H1 (cell line): ENCODE measurements at regions not wholly inside any gene's neighbourhood (a gene's known extent, or its start where the extent isn't known, plus 50 kb on each side); places are given as distances from the start of the nearest gene placed in this dataset.

Source experiments
- CTCF ChIA-PET: fragments of 300-600 bp; sonication (Branson Sonifier 250); formaldehyde crosslinking; loops from one replicate; lab custom pipeline; 2021; ENCODE audit not compliant: partially characterized antibody; lab: Charles Lee
- POLR2A ChIA-PET: fragments of 300-600 bp; sonication (Branson Sonifier 250); formaldehyde crosslinking; loops from one replicate; lab custom pipeline; 2021; ENCODE audit warnings: inconsistent platforms; ENCODE audit not compliant: partially characterized antibody; lab: Charles Lee
- DNase-seq, 2 experiments: peaks; one replicate each; pipeline versions ENCODE4 v3.0.0 to v3.0.0-alpha.2; 2010 to 2022; ENCODE audit warnings: low spot score in 2 of 2, low read depth in 1 of 2, mixed read lengths in 1 of 2
- FAIRE-seq: peaks from 2 replicates; lab custom pipeline; 2011; peaks lifted over from hg19 to GRCh38; lab: Jason Lieb, UNC
- H2AFZ ChIP-seq: 2 replicates; pipeline ENCODE4 v1.8.1; 2012; ENCODE audit warnings: low read length, inconsistent platforms
- H2AK5ac ChIP-seq: 2 replicates; pipeline ENCODE4 v1.6.1; 2013; ENCODE audit warnings: low read depth, low read length
- H2BK120ac ChIP-seq: replicated peaks from 2 replicates; pipeline ENCODE3; 2013; ENCODE audit warnings: low read depth, low read length, inconsistent platforms
- H2BK12ac ChIP-seq: 2 replicates; pipeline ENCODE4 v1.6.1; 2013; ENCODE audit warnings: low read depth, low read length
- H2BK15ac ChIP-seq: 2 replicates; pipeline ENCODE4 v1.6.1; 2013; ENCODE audit warnings: low read length
- H2BK20ac ChIP-seq: 2 replicates; pipeline ENCODE4 v1.6.1; 2013; ENCODE audit warnings: low read length
- H2BK5ac ChIP-seq: 2 replicates; pipeline ENCODE4 v1.6.1; 2013; ENCODE audit warnings: low read depth, low read length
- H3K14ac ChIP-seq: 2 replicates; pipeline ENCODE4 v1.6.1; 2013; ENCODE audit warnings: inconsistent platforms; ENCODE audit not compliant: insufficient read length
- H3K18ac ChIP-seq: 2 replicates; pipeline ENCODE4 v1.6.1; 2013; ENCODE audit warnings: low read length; ENCODE audit errors: extremely low read depth
- H3K23ac ChIP-seq: 2 replicates; pipeline ENCODE4 v1.6.1; 2013; ENCODE audit warnings: inconsistent platforms; ENCODE audit not compliant: insufficient read length
- H3K23me2 ChIP-seq: 2 replicates; pipeline ENCODE4 v1.6.1; 2013; ENCODE audit warnings: low read depth, low read length
- H3K27ac ChIP-seq: 2 replicates; pipeline ENCODE4 v1.6.1; 2011; ENCODE audit warnings: low read depth, low read length, inconsistent platforms
- H3K27me3 ChIP-seq, 4 experiments: replicated peaks in 1 of 4; 1 replicate in 1 of 4; 2 replicates in 3 of 4; pipeline versions ENCODE4 v1.6.1 to v1.8.1; 2011 to 2013; ENCODE audit warnings: low read length in 3 of 4, mild to moderate bottlenecking in 3 of 4, inconsistent platforms in 2 of 4, mixed read lengths in 2 of 4, moderate library complexity in 1 of 4; ENCODE audit not compliant: control insufficient read depth in 3 of 4, insufficient read depth in 3 of 4; ENCODE audit errors: extremely low read depth in 1 of 4
- H3K36me3 ChIP-seq, 4 experiments: 2 replicates each; pipeline versions ENCODE4 v1.6.1 to v1.8.1; 2011 to 2013; ENCODE audit warnings: mild to moderate bottlenecking in 4 of 4, low read length in 3 of 4, moderate library complexity in 2 of 4, control low read depth in 1 of 4, inconsistent platforms in 1 of 4; ENCODE audit not compliant: insufficient read depth in 4 of 4, control insufficient read depth in 2 of 4
- H3K4ac ChIP-seq: replicated peaks from 2 replicates; pipeline ENCODE3; 2013; ENCODE audit warnings: low read length, low read depth, mixed read lengths, inconsistent platforms; ENCODE audit not compliant: insufficient read length
- H3K4me1 ChIP-seq, 4 experiments: replicated peaks in 1 of 4; 1 replicate in 1 of 4; 2 replicates in 3 of 4; pipeline versions ENCODE4 v1.6.1 to v1.8.1; 2011 to 2013; ENCODE audit warnings: low read length in 3 of 4, inconsistent platforms in 2 of 4, mixed read lengths in 1 of 4; ENCODE audit not compliant: insufficient read depth in 4 of 4, control insufficient read depth in 3 of 4
- H3K4me2 ChIP-seq, 2 experiments: 2 replicates each; pipeline versions ENCODE4 v1.6.1 to v1.8.1; 2011 to 2013; ENCODE audit warnings: low read depth in 2 of 2, low read length in 2 of 2, control low read depth in 1 of 2, inconsistent platforms in 1 of 2, mild to moderate bottlenecking in 1 of 2; ENCODE audit not compliant: insufficient read depth in 1 of 2
- H3K4me3 ChIP-seq, 4 experiments: fragments of 200-600, 300-600 bp in 1 of 4; sonication (generic), shearing (Covaris generic), sonication (Bioruptor Twin) in 1 of 4; 2 replicates each; pipeline versions ENCODE4 v1.5.1 to v1.8.1; 2011 to 2016; ENCODE audit warnings: low read length in 4 of 4, low read depth in 3 of 4, control low read depth in 2 of 4, inconsistent platforms in 2 of 4, mild to moderate bottlenecking in 2 of 4, mixed read lengths in 1 of 4, moderate library complexity in 1 of 4; ENCODE audit not compliant: insufficient read depth in 2 of 4; ENCODE audit errors: extremely low read depth in 1 of 4
- H3K56ac ChIP-seq: replicated peaks from 2 replicates; pipeline ENCODE3; 2013; ENCODE audit warnings: low read depth, mild to moderate bottlenecking, mixed read lengths, low read length, inconsistent platforms; ENCODE audit not compliant: insufficient read length
- H3K79me1 ChIP-seq: 2 replicates; pipeline ENCODE4 v1.6.1; 2013; ENCODE audit warnings: low read depth, low read length, control low read depth
- H3K79me2 ChIP-seq, 2 experiments: 2 replicates each; pipeline versions ENCODE4 v1.6.1 to v1.8.1; 2012 to 2013; ENCODE audit warnings: low read length in 2 of 2, mild to moderate bottlenecking in 2 of 2, inconsistent platforms in 1 of 2; ENCODE audit not compliant: insufficient read depth in 2 of 2, control insufficient read depth in 1 of 2
- H3K9ac ChIP-seq, 4 experiments: replicated peaks in 1 of 4; 1 replicate in 1 of 4; 2 replicates in 3 of 4; pipeline versions ENCODE4 v1.6.1 to v1.8.1; 2011 to 2013; ENCODE audit warnings: low read depth in 3 of 4, low read length in 3 of 4, control low read depth in 2 of 4, mild to moderate bottlenecking in 2 of 4, moderate library complexity in 2 of 4, inconsistent platforms in 1 of 4; ENCODE audit errors: extremely low read depth in 1 of 4
- H3K9me3 ChIP-seq, 2 experiments: 2 replicates each; pipeline versions ENCODE4 v1.6.1 to v1.8.1; 2012 to 2013; ENCODE audit warnings: mild to moderate bottlenecking in 2 of 2, moderate library complexity in 2 of 2, control low read depth in 1 of 2, inconsistent platforms in 1 of 2, low read depth in 1 of 2, low read length in 1 of 2, mixed read lengths in 1 of 2; ENCODE audit not compliant: insufficient read depth in 2 of 2
- H4K20me1 ChIP-seq, 2 experiments: replicated peaks in 1 of 2; 2 replicates each; pipeline versions ENCODE3 to v1.8.1; 2011 to 2013; ENCODE audit warnings: inconsistent platforms in 2 of 2, low read length in 2 of 2, mild to moderate bottlenecking in 1 of 2; ENCODE audit not compliant: insufficient read depth in 2 of 2, control insufficient read depth in 1 of 2
- H4K5ac ChIP-seq: 2 replicates; pipeline ENCODE4 v1.6.1; 2013; ENCODE audit warnings: low read length, low read depth, mixed read lengths, inconsistent platforms; ENCODE audit not compliant: insufficient read length
- H4K8ac ChIP-seq: 2 replicates; pipeline ENCODE4 v1.8.0; 2013; ENCODE audit warnings: mild to moderate bottlenecking, moderate library complexity, low read length, inconsistent platforms; ENCODE audit not compliant: insufficient read depth; ENCODE audit errors: extremely low read depth
- H4K91ac ChIP-seq: replicated peaks from 2 replicates; pipeline ENCODE3; 2013; ENCODE audit warnings: low read length, mixed read lengths, inconsistent platforms; ENCODE audit not compliant: insufficient read length
- ASH2L ChIP-seq: fragments of 200-600, 300-600 bp; sonication (generic); IDR thresholded peaks from one replicate; pipeline ENCODE4 v1.7.1; 2017; ENCODE audit warnings: low read length
- BRCA1 ChIP-seq: IDR thresholded peaks from 2 replicates; pipeline ENCODE4 v1.6.1; 2012; ENCODE audit warnings: low read depth, low read length, improper control_type of control experiment
- CBX8 ChIP-seq: fragments of 300-800, 300-1000 bp; sonication (generic); IDR thresholded peaks from 2 replicates; pipeline ENCODE4 v1.7.1; 2016; ENCODE audit warnings: low read depth, low read length, borderline replicate concordance
- HDAC2 ChIP-seq, 2 experiments: fragments of 300-600 bp in 1 of 2; sonication (generic) in 1 of 2; IDR thresholded peaks; 2 replicates each; pipeline ENCODE4 v1.6.1; 2011 to 2012; ENCODE audit warnings: low read depth in 2 of 2, low read length in 2 of 2, mild to moderate bottlenecking in 2 of 2, moderate library complexity in 2 of 2, borderline replicate concordance in 1 of 2, inconsistent platforms in 1 of 2
- HDAC6 ChIP-seq: IDR thresholded peaks from one replicate; pipeline ENCODE4 v1.7.1; 2012; ENCODE audit warnings: low read depth, mild to moderate bottlenecking, inconsistent platforms, low read length, moderate library complexity
- MAFK ChIP-seq: IDR thresholded peaks from 2 replicates; pipeline ENCODE4 v1.6.1; 2012; ENCODE audit warnings: low read depth, mild to moderate bottlenecking, improper control_type of control experiment, low read length
- NRF1 ChIP-seq: IDR thresholded peaks from 2 replicates; pipeline ENCODE4 v1.6.1; 2011; ENCODE audit warnings: mild to moderate bottlenecking, low read depth, low read length, improper control_type of control experiment
- POLR2AphosphoS5 ChIP-seq: IDR thresholded peaks from 2 replicates; pipeline ENCODE4 v1.6.1; 2011; ENCODE audit warnings: low read depth, low read length
- SIRT6 ChIP-seq: IDR thresholded peaks from one replicate; pipeline ENCODE4 v1.7.1; 2012; ENCODE audit warnings: low read length, inconsistent platforms
- SP2 ChIP-seq: IDR thresholded peaks from 2 replicates; pipeline ENCODE4 v1.6.1; 2012; ENCODE audit warnings: mild to moderate bottlenecking, low read length, inconsistent platforms
- SUZ12 ChIP-seq: fragments of 200-600 bp; sonication (generic); IDR thresholded peaks from 2 replicates; pipeline ENCODE4 v1.6.1; 2012; ENCODE audit warnings: mild to moderate bottlenecking, inconsistent platforms, low read length, moderate library complexity, mixed read lengths
- TAF1 ChIP-seq: IDR thresholded peaks from 2 replicates; pipeline ENCODE4 v1.6.1; 2011; ENCODE audit warnings: mild to moderate bottlenecking, low read depth, low read length
- WGBS, 2 experiments: shearing (Covaris generic) in 1 of 2; methylation state at CpG; one replicate each; pipeline versions ENCODE4 v1.1.6 to v1.1.7; 2013 to 2015; ENCODE audit warnings: low lambda C conversion rate in 2 of 2, mixed read lengths in 2 of 2, inconsistent platforms in 1 of 2, low coverage in 1 of 2, missing lambda C conversion rate in 1 of 2; ENCODE audit not compliant: insufficient replicate concordance in 2 of 2, insufficient coverage in 1 of 2, insufficient read length in 1 of 2; ENCODE audit errors: extremely low coverage in 1 of 2, missing lambda C conversion rate in 1 of 2; 5-methylcytosine and 5-hydroxymethylcytosine counted together

GRCh38 chr4:108446556-108446955, 173.8 kb upstream of the RPL34 start:
- H3K23me2 ChIP-seq: no peaks in the 10 kb centered on the region
- no peak overlapping the region for H3K4ac ChIP-seq
- ChIA-PET CTCF (no interaction called here), POLR2A (no interaction called here)
- H4K5ac ChIP-seq: no peak overlapping the region
- H2BK5ac ChIP-seq: no peak overlapping the region
- H3K14ac ChIP-seq: no peak overlapping the region
- 74% methylated on average over 7 of the region's 7 CpGs; no CpG with 5 or more reads in 1 of the 2 experiments for WGBS, 2 experiments
- H2BK12ac ChIP-seq: no peak overlapping the region
- no peaks in the 10 kb centered on the region for H3K36me3 ChIP-seq
- H3K23ac ChIP-seq: no peak overlapping the region
- H4K8ac ChIP-seq: no peak overlapping the region
- no peak overlapping the region for H3K4me3 ChIP-seq
- no peaks in the 10 kb centered on the region for H3K9me3 ChIP-seq
- H3K79me1 ChIP-seq: no peaks in the 10 kb centered on the region
- no peaks in the 10 kb centered on the region for H3K79me2 ChIP-seq
- FAIRE-seq: no peak
- H3K27me3 ChIP-seq: no peaks in the 10 kb centered on the region
- H2BK120ac ChIP-seq: no peak overlapping the region
- no peaks in the 10 kb centered on the region for H4K20me1 ChIP-seq
- H3K27ac ChIP-seq: no peak overlapping the region
- no peak overlapping the region for H2BK15ac ChIP-seq
- TF ChIP-seq HDAC6 (no peak), POLR2AphosphoS5 (no peak), MAFK (no peak), TAF1 (no peak), SP2 (no peak), SUZ12 (no peak), NRF1 (no peak), ASH2L (no peak), CBX8 (no peak), HDAC2 (IDR thresholded peaks at IDR 0.05; ENCODE audit: borderline replicate concordance in 1 of 2, low read depth in 2 of 2, low read length in 2 of 2) (no peak), SIRT6 (no peak), BRCA1 (no peak)
- H3K18ac ChIP-seq: no peak overlapping the region
- H2AK5ac ChIP-seq: no peak overlapping the region
- no peak overlapping the region for H3K9ac ChIP-seq
- no peaks in the 10 kb centered on the region for H3K4me1 ChIP-seq
- no peak overlapping the region for H4K91ac ChIP-seq
- no peak overlapping the region for H2BK20ac ChIP-seq
- no peak for DNase-seq
- H2AFZ ChIP-seq: no peak overlapping the region
- H3K56ac ChIP-seq: no peak overlapping the region
- no peak overlapping the region for H3K4me2 ChIP-seq
